Esophagus muscularis mucosa (tissue), 3 donors: ENCODE measurements at regions not wholly inside any gene's neighbourhood (a gene's known extent, or its start where the extent isn't known, plus 50 kb on each side); places are given as distances from the start of the nearest gene placed in this dataset.

Source experiments
- CTCF ChIP-seq, 3 experiments: fragments of 200-600 bp in 2 of 3; fragments of 450-650 bp in 1 of 3; sonication (generic) in 2 of 3; IDR thresholded peaks; one replicate each; pipeline ENCODE4 v1.5.1; 2017 to 2019; ENCODE audit warnings: antibody characterized with exemption in 3 of 3, mild to moderate bottlenecking in 2 of 3, moderate library complexity in 1 of 3
- POLR2A ChIP-seq: fragments of 450-650 bp; IDR thresholded peaks from one replicate; pipeline ENCODE4 v1.6.1; 2017; ENCODE audit warnings: antibody characterized with exemption, moderate library complexity, mild to moderate bottlenecking, low read depth

GRCh38 chr12:27179400-27180214, 64.5 kb upstream of the STK38L start:
- TF ChIP-seq POLR2A (no peak), CTCF (IDR thresholded peaks at IDR 0.05) (no peak)
